ENCODE measurements at regions not wholly inside any gene's neighbourhood (a gene's known extent, or its start where the extent isn't known, plus 50 kb on each side); places are given as distances from the start of the nearest gene placed in this dataset.

DNA sequence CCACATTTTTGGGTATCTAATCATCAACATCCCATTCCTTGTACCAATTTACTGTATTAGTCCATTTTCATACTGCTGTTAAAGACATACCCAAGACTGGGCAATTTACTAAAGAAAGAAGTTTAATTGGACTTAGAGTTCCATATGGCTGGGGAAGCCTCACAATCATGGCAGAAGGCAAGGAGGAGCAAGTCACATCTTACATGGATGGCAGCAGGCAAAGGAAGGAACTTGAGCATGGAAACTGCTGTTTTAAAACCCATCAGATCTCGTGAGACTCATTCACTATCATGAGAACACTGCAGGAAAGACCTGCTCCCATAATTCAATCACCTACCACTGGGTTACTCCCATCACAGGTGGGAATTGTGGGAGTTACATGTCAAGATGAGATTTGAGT lies 95.4 kb upstream of the SLCO6A1 start:
- TF ChIP-seq YY1 (IDR thresholded peaks at IDR 0.05; ENCODE audit: insufficient read depth, insufficient read length) (no peak), ZNF274 (IDR thresholded peaks at IDR 0.05; ENCODE audit: low read depth, low read length) (no peak), SUZ12 (IDR thresholded peaks at IDR 0.05; ENCODE audit: extremely low read depth, insufficient read depth, insufficient read length) (no peak)
